HepG2 (cell line): ENCODE measurements at regions not wholly inside any gene's neighbourhood (a gene's known extent, or its start where the extent isn't known, plus 50 kb on each side); places are given as distances from the start of the nearest gene placed in this dataset.
A peak's percentile ranks its signal among the peaks of the same experiment; 100 is the strongest.

ENCODE experiments used
- ATF1 ChIP-seq: IDR thresholded peaks from 2 replicates; pipeline ENCODE4 v1.6.1; 2016; ENCODE audit warnings: mild to moderate bottlenecking, control low read depth
- ELF3 ChIP-seq: IDR thresholded peaks from 2 replicates; pipeline ENCODE4 v1.6.1; 2016; ENCODE audit warnings: missing genetic modification reagents, missing compliant biosample characterization
- ERF ChIP-seq: IDR thresholded peaks from 2 replicates; pipeline ENCODE4 v1.6.1; 2018; ENCODE audit warnings: missing biosample characterization, missing genetic modification reagents
- HCFC1 ChIP-seq: fragments of 150-350 bp; IDR thresholded peaks from 2 replicates; pipeline ENCODE4 v1.6.1; 2014; ENCODE audit warnings: low read depth, low read length
- HMG20B ChIP-seq: conservative IDR thresholded peaks from 2 replicates; pipeline ENCODE4 v1.6.1; 2016; ENCODE audit warnings: missing genetic modification reagents, missing compliant biosample characterization
- HOXA5 ChIP-seq: sonication (generic); formaldehyde crosslinking; IDR thresholded peaks from 2 replicates; pipeline ENCODE4 v1.4.0; 2020; ENCODE audit warnings: missing genetic modification reagents
- KLF11 ChIP-seq: IDR thresholded peaks from 2 replicates; pipeline ENCODE4 v1.6.1; 2016; ENCODE audit warnings: missing compliant biosample characterization
- MED13 ChIP-seq: sonication (generic); formaldehyde crosslinking; IDR thresholded peaks from 2 replicates; pipeline ENCODE4 v1.5.0; 2020; ENCODE audit warnings: missing genetic modification reagents
- MTF2 ChIP-seq: sonication (generic); formaldehyde crosslinking; IDR thresholded peaks from 2 replicates; pipeline ENCODE4 v1.5.0; 2020; ENCODE audit warnings: missing genetic modification reagents, borderline replicate concordance
- NONO ChIP-seq, 2 experiments: fragments of 450-650 bp in 1 of 2; sonication (generic) in 1 of 2; formaldehyde crosslinking in 1 of 2; IDR thresholded peaks in 1 of 2; conservative IDR thresholded peaks in 1 of 2; 2 replicates each; pipeline versions ENCODE4 v1.6.1 to v1.8.0; 2017 to 2022; ENCODE audit warnings: mild to moderate bottlenecking in 1 of 2, missing genetic modification reagents in 1 of 2, moderate library complexity in 1 of 2
- PHB2 ChIP-seq: fragments of 450-650 bp; IDR thresholded peaks from 2 replicates; pipeline ENCODE4 v1.6.1; 2018; ENCODE audit not compliant: partially characterized antibody
- PHF20 ChIP-seq: sonication (generic); formaldehyde crosslinking; IDR thresholded peaks from 2 replicates; pipeline ENCODE4 v1.5.0; 2020; ENCODE audit warnings: mild to moderate bottlenecking, missing genetic modification reagents
- RARG ChIP-seq: sonication (generic); formaldehyde crosslinking; IDR thresholded peaks from 2 replicates; pipeline ENCODE4 v1.4.0; 2020; ENCODE audit warnings: low read depth, mild to moderate bottlenecking, missing genetic modification reagents
- SP4 ChIP-seq: sonication (generic); formaldehyde crosslinking; IDR thresholded peaks from 2 replicates; pipeline ENCODE4 v1.8.1; 2023; ENCODE audit warnings: mild to moderate bottlenecking, missing genetic modification reagents
- SPEN ChIP-seq: sonication (generic); formaldehyde crosslinking; IDR thresholded peaks from 2 replicates; pipeline ENCODE4 v1.5.1; 2020; ENCODE audit warnings: low read depth, mild to moderate bottlenecking, missing genetic modification reagents
- ZBTB7A ChIP-seq: sonication (generic); formaldehyde crosslinking; IDR thresholded peaks from 2 replicates; pipeline ENCODE4 v1.8.0; 2022; ENCODE audit warnings: mild to moderate bottlenecking, missing genetic modification reagents
- ZNF160 ChIP-seq: sonication (generic); formaldehyde crosslinking; IDR thresholded peaks from 2 replicates; pipeline ENCODE4 v1.8.0; 2022; ENCODE audit warnings: mild to moderate bottlenecking, inconsistent platforms, missing genetic modification reagents
- ZNF24 ChIP-seq: fragments of 450-650 bp; IDR thresholded peaks from 2 replicates; pipeline ENCODE4 v1.6.1; 2017; ENCODE audit warnings: antibody characterized with exemption, mild to moderate bottlenecking
- ZNF34 ChIP-seq: sonication (generic); formaldehyde crosslinking; IDR thresholded peaks from 2 replicates; pipeline ENCODE4 v1.4.0; 2020; ENCODE audit warnings: mild to moderate bottlenecking, missing genetic modification reagents, borderline replicate concordance
- ZNF430 ChIP-seq: sonication (generic); formaldehyde crosslinking; IDR thresholded peaks from 2 replicates; pipeline ENCODE4 v1.9.0; 2021; ENCODE audit warnings: mild to moderate bottlenecking, missing genetic modification reagents
- ZSCAN12 ChIP-seq: sonication (generic); formaldehyde crosslinking; IDR thresholded peaks from 2 replicates; pipeline ENCODE4 v1.9.0; 2021; ENCODE audit warnings: mild to moderate bottlenecking, missing genetic modification reagents
- ZSCAN25 ChIP-seq: sonication (generic); formaldehyde crosslinking; IDR thresholded peaks from 2 replicates; pipeline ENCODE4 v1.8.0; 2022; ENCODE audit warnings: mild to moderate bottlenecking, missing genetic modification reagents
- TF ChIP-seq, protein P1 (sequence below): sonication (generic); formaldehyde crosslinking; IDR thresholded peaks from 2 replicates; pipeline ENCODE4 v1.5.1; 2020; ENCODE audit warnings: mild to moderate bottlenecking, missing genetic modification reagents, borderline replicate concordance
- TF ChIP-seq, protein P2 (sequence below): sonication (generic); formaldehyde crosslinking; IDR thresholded peaks from 2 replicates; pipeline ENCODE4 v1.8.1; 2023; ENCODE audit warnings: mild to moderate bottlenecking, inconsistent platforms, moderate library complexity, missing genetic modification reagents, borderline replicate concordance
- TF ChIP-seq, protein P3 (sequence below): sonication (generic); formaldehyde crosslinking; IDR thresholded peaks from 2 replicates; pipeline ENCODE4 v1.5.0; 2020; ENCODE audit warnings: mild to moderate bottlenecking, missing genetic modification reagents
- TF ChIP-seq, protein P4 (sequence below): sonication (generic); formaldehyde crosslinking; conservative IDR thresholded peaks from 2 replicates; pipeline ENCODE4 v1.5.0; 2020; ENCODE audit warnings: missing genetic modification reagents

DNA sequence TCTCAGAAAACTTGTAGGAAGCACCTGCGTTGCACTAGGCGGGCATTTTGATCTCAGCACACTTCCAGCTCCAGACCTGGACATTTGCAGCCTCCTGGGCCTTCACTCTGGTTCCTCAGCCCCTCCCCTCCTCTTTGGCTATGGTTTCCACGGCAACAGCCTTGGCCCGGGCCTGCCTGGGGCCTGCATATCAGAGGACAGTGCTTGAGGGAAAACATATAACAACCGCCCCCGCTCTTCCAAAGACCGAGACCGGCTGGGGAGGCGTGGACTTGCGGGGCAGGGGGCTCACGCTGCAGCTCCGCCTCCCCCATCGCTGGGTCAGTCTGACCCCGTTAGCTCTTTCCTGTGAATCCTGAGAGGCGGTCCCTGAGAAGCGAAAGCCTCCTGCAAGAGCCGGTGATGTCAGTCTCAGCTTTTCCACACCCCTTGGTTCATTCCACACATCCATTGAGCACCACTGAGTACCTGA, 125.7 kb upstream of the PEG3 start (continued):
- no peak for TF ChIP-seq ZNF34
- TF ChIP-seq, protein P1, sequence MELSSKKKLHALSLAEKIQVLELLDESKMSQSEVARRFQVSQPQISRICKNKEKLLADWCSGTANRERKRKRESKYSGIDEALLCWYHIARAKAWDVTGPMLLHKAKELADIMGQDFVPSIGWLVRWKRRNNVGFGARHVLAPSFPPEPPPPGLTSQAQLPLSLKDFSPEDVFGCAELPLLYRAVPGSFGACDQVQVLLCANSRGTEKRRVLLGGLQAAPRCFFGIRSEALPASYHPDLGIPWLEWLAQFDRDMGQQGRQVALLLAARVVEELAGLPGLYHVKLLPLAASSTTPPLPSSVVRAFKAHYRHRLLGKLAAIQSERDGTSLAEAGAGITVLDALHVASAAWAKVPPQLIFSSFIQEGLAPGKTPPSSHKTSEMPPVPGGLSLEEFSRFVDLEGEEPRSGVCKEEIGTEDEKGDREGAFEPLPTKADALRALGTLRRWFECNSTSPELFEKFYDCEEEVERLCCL, result no peak
- peak; percentile 44; the same call in 1 of the 2 replicates for TF ChIP-seq SPEN
- TF ChIP-seq, protein P2, sequence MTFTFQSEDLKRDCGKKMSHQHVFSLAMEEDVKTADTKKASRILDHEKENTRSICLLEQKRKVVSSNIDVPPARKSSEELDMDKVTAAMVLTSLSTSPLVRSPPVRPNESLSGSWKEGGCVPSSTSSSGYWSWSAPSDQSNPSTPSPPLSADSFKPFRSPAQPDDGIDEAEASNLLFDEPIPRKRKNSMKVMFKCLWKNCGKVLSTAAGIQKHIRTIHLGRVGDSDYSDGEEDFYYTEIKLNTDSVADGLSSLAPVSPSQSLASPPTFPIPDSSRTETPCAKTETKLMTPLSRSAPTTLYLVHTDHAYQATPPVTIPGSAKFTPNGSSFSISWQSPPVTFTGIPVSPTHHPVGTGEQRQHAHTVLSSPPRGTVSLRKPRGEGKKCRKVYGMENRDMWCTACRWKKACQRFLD (CRISPR knock-in tag), result no peak
- no peak for TF ChIP-seq MTF2 (CRISPR knock-in tag)
- no peak for TF ChIP-seq SP4 (CRISPR knock-in tag)
- TF ChIP-seq NONO (IDR thresholded peaks at IDR 0.05), result no peak
- peak; percentile 60; the same call in 1 of the 2 replicates for TF ChIP-seq NONO (CRISPR knock-in tag; conservative IDR thresholded peaks at IDR 0.05)
- TF ChIP-seq, protein P3, sequence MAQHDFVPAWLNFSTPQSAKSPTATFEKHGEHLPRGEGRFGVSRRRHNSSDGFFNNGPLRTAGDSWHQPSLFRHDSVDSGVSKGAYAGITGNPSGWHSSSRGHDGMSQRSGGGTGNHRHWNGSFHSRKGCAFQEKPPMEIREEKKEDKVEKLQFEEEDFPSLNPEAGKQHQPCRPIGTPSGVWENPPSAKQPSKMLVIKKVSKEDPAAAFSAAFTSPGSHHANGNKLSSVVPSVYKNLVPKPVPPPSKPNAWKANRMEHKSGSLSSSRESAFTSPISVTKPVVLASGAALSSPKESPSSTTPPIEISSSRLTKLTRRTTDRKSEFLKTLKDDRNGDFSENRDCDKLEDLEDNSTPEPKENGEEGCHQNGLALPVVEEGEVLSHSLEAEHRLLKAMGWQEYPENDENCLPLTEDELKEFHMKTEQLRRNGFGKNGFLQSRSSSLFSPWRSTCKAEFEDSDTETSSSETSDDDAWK (CRISPR knock-in tag), result no peak
- 0 out of 2 replicates have a peak, but pooled peaks have one; percentile 48 for TF ChIP-seq HOXA5 (CRISPR knock-in tag)
- TF ChIP-seq ELF3 (CRISPR knock-in tag), result peak; percentile 20; the same call in 1 of the 2 replicates
- no peak for TF ChIP-seq ZNF24
- TF ChIP-seq ZBTB7A (CRISPR knock-in tag), result peak; percentile 89; the same call in 1 of the 2 replicates
- TF ChIP-seq, protein P4, sequence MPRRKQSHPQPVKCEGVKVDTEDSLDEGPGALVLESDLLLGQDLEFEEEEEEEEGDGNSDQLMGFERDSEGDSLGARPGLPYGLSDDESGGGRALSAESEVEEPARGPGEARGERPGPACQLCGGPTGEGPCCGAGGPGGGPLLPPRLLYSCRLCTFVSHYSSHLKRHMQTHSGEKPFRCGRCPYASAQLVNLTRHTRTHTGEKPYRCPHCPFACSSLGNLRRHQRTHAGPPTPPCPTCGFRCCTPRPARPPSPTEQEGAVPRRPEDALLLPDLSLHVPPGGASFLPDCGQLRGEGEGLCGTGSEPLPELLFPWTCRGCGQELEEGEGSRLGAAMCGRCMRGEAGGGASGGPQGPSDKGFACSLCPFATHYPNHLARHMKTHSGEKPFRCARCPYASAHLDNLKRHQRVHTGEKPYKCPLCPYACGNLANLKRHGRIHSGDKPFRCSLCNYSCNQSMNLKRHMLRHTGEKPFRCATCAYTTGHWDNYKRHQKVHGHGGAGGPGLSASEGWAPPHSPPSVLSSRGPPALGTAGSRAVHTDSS (CRISPR knock-in tag), result no peak
- TF ChIP-seq MED13 (CRISPR knock-in tag), result no peak
- TF ChIP-seq ERF (CRISPR knock-in tag), result peak; percentile 30; the same call in 1 of the 2 replicates
- TF ChIP-seq HCFC1, result no peak
- no peak; the same call in 1 of the 2 replicates for TF ChIP-seq ZSCAN25 (CRISPR knock-in tag)
- TF ChIP-seq ZSCAN12, result no peak
- TF ChIP-seq ZNF430 (CRISPR knock-in tag), result no peak
- TF ChIP-seq ATF1 (CRISPR knock-in tag), result no peak
- TF ChIP-seq HMG20B (CRISPR knock-in tag), result no peak
- no peak for TF ChIP-seq RARG (CRISPR knock-in tag)
- TF ChIP-seq ZNF160 (CRISPR knock-in tag), result 0 out of 2 replicates have a peak, but pooled peaks have one; percentile 1
- no peak for TF ChIP-seq PHB2
- TF ChIP-seq PHF20 (CRISPR knock-in tag), result no peak
- TF ChIP-seq KLF11, result no peak
